SJCRH30 (cell line): ENCODE measurements at regions not wholly inside any gene's neighbourhood (a gene's known extent, or its start where the extent isn't known, plus 50 kb on each side); places are given as distances from the start of the nearest gene placed in this dataset.

Experiments used
- DNase-seq, 2 experiments: peaks; one replicate each; pipeline ENCODE4 v3.0.0-alpha.2; 2015 to 2020
- H3K27ac ChIP-seq: fragments of 250-450 bp; sonication (Bioruptor Pico); 2 replicates; pipeline ENCODE4 v1.5.1; 2020; ENCODE audit warnings: mild to moderate bottlenecking, moderate library complexity
- H3K27me3 ChIP-seq: fragments of 250-450 bp; sonication (Bioruptor Pico); 2 replicates; pipeline ENCODE4 v1.5.1; 2020; ENCODE audit warnings: mild to moderate bottlenecking, moderate library complexity
- H3K36me3 ChIP-seq: fragments of 250-450 bp; sonication (Bioruptor Pico); 2 replicates; pipeline ENCODE4 v1.5.1; 2020; ENCODE audit warnings: mild to moderate bottlenecking, moderate library complexity
- H3K4me1 ChIP-seq: fragments of 250-450 bp; sonication (Bioruptor Pico); 2 replicates; pipeline ENCODE4 v1.5.1; 2020; ENCODE audit warnings: mild to moderate bottlenecking, moderate library complexity
- H3K4me3 ChIP-seq: fragments of 250-450 bp; sonication (Bioruptor Pico); 2 replicates; pipeline ENCODE4 v1.5.1; 2020; ENCODE audit warnings: mild to moderate bottlenecking, moderate library complexity
- H3K9me3 ChIP-seq: fragments of 250-450 bp; sonication (Bioruptor Pico); replicated peaks from 2 replicates; pipeline ENCODE4 v1.5.1; 2020; ENCODE audit warnings: mild to moderate bottlenecking, moderate library complexity

- Histone ChIP-seq H3K4me3 (no peak overlapping the region), H3K9me3 (no peaks in the 10 kb centered on the region), H3K4me1 (no peaks in the 10 kb centered on the region), H3K36me3 (no peaks in the 10 kb centered on the region), H3K27me3 (peaks cover 11% of the 10 kb centered on the region), H3K27ac (no peak overlapping the region)
- DNase-seq, result no peak
Measured at GRCh38 chr2:506451-506850, 170.8 kb downstream of the TMEM18 start.

GRCh38 chr2:505941-506340, 171.3 kb downstream of the TMEM18 start:
- Histone ChIP-seq H3K4me3 (no peak overlapping the region), H3K4me1 (no peaks in the 10 kb centered on the region), H3K27ac (no peak overlapping the region), H3K27me3 (peaks cover 11% of the 10 kb centered on the region), H3K9me3 (no peaks in the 10 kb centered on the region), H3K36me3 (no peaks in the 10 kb centered on the region)
- no peak for DNase-seq

GRCh38 chr2:503288-503999, 173.8 kb downstream of the TMEM18 start:
- Histone ChIP-seq H3K4me1 (no peaks in the 10 kb centered on the region), H3K4me3 (no peak overlapping the region), H3K27me3 (peaks cover 11% of the 10 kb centered on the region), H3K9me3 (no peaks in the 10 kb centered on the region), H3K36me3 (no peaks in the 10 kb centered on the region), H3K27ac (no peak overlapping the region)
- no peak for DNase-seq

- Histone ChIP-seq H3K36me3 (no peaks in the 10 kb centered on the region), H3K27me3 (peaks cover 11% of the 10 kb centered on the region), H3K9me3 (no peaks in the 10 kb centered on the region), H3K4me3 (no peak overlapping the region), H3K27ac (no peak overlapping the region), H3K4me1 (no peaks in the 10 kb centered on the region)
- DNase-seq, result no peak
Measured at GRCh38 chr2:502831-503230, 174.4 kb downstream of the TMEM18 start.

- Histone ChIP-seq H3K36me3 (no peaks in the 10 kb centered on the region), H3K27me3 (peaks cover 16% of the 10 kb centered on the region), H3K4me1 (no peaks in the 10 kb centered on the region), H3K27ac (no peak overlapping the region), H3K4me3 (no peak overlapping the region), H3K9me3 (no peaks in the 10 kb centered on the region)
- no peak for DNase-seq
Measured at GRCh38 chr2:501667-502066, 175.5 kb downstream of the TMEM18 start.

- no peak overlapping the region for H3K27ac ChIP-seq
- H3K4me3 ChIP-seq, result no peak overlapping the region
- peaks cover 16% of the 10 kb centered on the region for H3K27me3 ChIP-seq
- H3K9me3 ChIP-seq, result no peaks in the 10 kb centered on the region
- no peaks in the 10 kb centered on the region for H3K36me3 ChIP-seq
- peak in 1 of 2 experiments; percentile 12 for DNase-seq
- H3K4me1 ChIP-seq, result no peaks in the 10 kb centered on the region
Measured at GRCh38 chr2:501130-501529, 176.1 kb downstream of the TMEM18 start.

GRCh38 chr2:499726-500125, 177.5 kb downstream of the TMEM18 start:
- Histone ChIP-seq H3K4me1 (no peaks in the 10 kb centered on the region), H3K27me3 (peaks cover 9% of the 10 kb centered on the region), H3K4me3 (no peak overlapping the region), H3K9me3 (no peaks in the 10 kb centered on the region), H3K27ac (no peak overlapping the region), H3K36me3 (no peaks in the 10 kb centered on the region)
- no peak for DNase-seq

GRCh38 chr2:498493-499178, 178.6 kb downstream of the TMEM18 start:
- Histone ChIP-seq H3K4me1 (no peaks in the 10 kb centered on the region), H3K9me3 (no peaks in the 10 kb centered on the region), H3K27ac (no peak overlapping the region), H3K4me3 (no peak overlapping the region), H3K36me3 (no peaks in the 10 kb centered on the region), H3K27me3 (peaks cover 5% of the 10 kb centered on the region)
- no peak for DNase-seq

- Histone ChIP-seq H3K27ac (no peak overlapping the region), H3K4me1 (no peaks in the 10 kb centered on the region), H3K9me3 (no peaks in the 10 kb centered on the region), H3K27me3 (peaks cover 7% of the 10 kb centered on the region), H3K36me3 (no peaks in the 10 kb centered on the region), H3K4me3 (no peak overlapping the region)
- DNase-seq, result no peak
Measured at GRCh38 chr2:497770-498492, 179.3 kb downstream of the TMEM18 start.

- no peak overlapping the region for H3K27ac ChIP-seq
- H3K4me3 ChIP-seq, result no peak overlapping the region
- no peaks in the 10 kb centered on the region for H3K9me3 ChIP-seq
- peaks cover 7% of the 10 kb centered on the region for H3K27me3 ChIP-seq
- no peaks in the 10 kb centered on the region for H3K4me1 ChIP-seq
- H3K36me3 ChIP-seq, result no peaks in the 10 kb centered on the region
- DNase-seq, result no peak
Measured at GRCh38 chr2:496729-497128, 180.5 kb downstream of the TMEM18 start.

GRCh38 chr2:495745-496275, 181.4 kb downstream of the TMEM18 start:
- Histone ChIP-seq H3K36me3 (no peaks in the 10 kb centered on the region), H3K4me3 (no peak overlapping the region), H3K9me3 (no peaks in the 10 kb centered on the region), H3K27me3 (peaks cover 7% of the 10 kb centered on the region), H3K4me1 (no peaks in the 10 kb centered on the region), H3K27ac (no peak overlapping the region)
- DNase-seq, result no peak

- Histone ChIP-seq H3K27ac (no peak overlapping the region), H3K4me3 (no peak overlapping the region), H3K27me3 (peaks cover 7% of the 10 kb centered on the region), H3K36me3 (no peaks in the 10 kb centered on the region), H3K9me3 (no peaks in the 10 kb centered on the region), H3K4me1 (no peaks in the 10 kb centered on the region)
- DNase-seq, result no peak
Measured at GRCh38 chr2:494853-495252, 182.4 kb downstream of the TMEM18 start.

- Histone ChIP-seq H3K36me3 (no peaks in the 10 kb centered on the region), H3K9me3 (no peaks in the 10 kb centered on the region), H3K4me1 (no peaks in the 10 kb centered on the region), H3K4me3 (no peak overlapping the region), H3K27me3 (peaks cover 7% of the 10 kb centered on the region), H3K27ac (no peak overlapping the region)
- no peak for DNase-seq
Measured at GRCh38 chr2:493228-493627, 184.0 kb downstream of the TMEM18 start.

- peaks cover 7% of the 10 kb centered on the region for H3K27me3 ChIP-seq
- no peak for DNase-seq
- H3K36me3 ChIP-seq, result no peaks in the 10 kb centered on the region
- H3K4me1 ChIP-seq, result no peaks in the 10 kb centered on the region
- no peaks in the 10 kb centered on the region for H3K9me3 ChIP-seq
- H3K4me3 ChIP-seq, result no peak overlapping the region
- H3K27ac ChIP-seq, result no peak overlapping the region
Measured at GRCh38 chr2:492178-492577, 185.0 kb downstream of the TMEM18 start.

- Histone ChIP-seq H3K27ac (no peak overlapping the region), H3K4me1 (peaks cover 5% of the 10 kb centered on the region; the same call in 1 of the 2 replicates), H3K27me3 (peaks cover 9% of the 10 kb centered on the region), H3K36me3 (no peaks in the 10 kb centered on the region), H3K9me3 (no peaks in the 10 kb centered on the region), H3K4me3 (no peak overlapping the region)
- no peak for DNase-seq
Measured at GRCh38 chr2:489838-490237, 187.4 kb downstream of the TMEM18 start.
